NAMALWA (cell line): ENCODE measurements at regions not wholly inside any gene's neighbourhood (a gene's known extent, or its start where the extent isn't known, plus 50 kb on each side); places are given as distances from the start of the nearest gene placed in this dataset.
A peak's percentile ranks its signal among the peaks of the same experiment; 100 is the strongest.
"Not testable (repeated sequence)": the region's sequence is repeated elsewhere in the genome, so short reads cannot be mapped to it uniquely, and the experiment has no call there.

Experiments used
- DNase-seq: peaks from one replicate; pipeline ENCODE4 v3.0.0-alpha.2; 2015; ENCODE audit warnings: low spot score

- no peak for DNase-seq
These were observed 307.2 kb downstream of the HIVEP2 start for GRCh38 chr6:142637624-142638351.

DNA sequence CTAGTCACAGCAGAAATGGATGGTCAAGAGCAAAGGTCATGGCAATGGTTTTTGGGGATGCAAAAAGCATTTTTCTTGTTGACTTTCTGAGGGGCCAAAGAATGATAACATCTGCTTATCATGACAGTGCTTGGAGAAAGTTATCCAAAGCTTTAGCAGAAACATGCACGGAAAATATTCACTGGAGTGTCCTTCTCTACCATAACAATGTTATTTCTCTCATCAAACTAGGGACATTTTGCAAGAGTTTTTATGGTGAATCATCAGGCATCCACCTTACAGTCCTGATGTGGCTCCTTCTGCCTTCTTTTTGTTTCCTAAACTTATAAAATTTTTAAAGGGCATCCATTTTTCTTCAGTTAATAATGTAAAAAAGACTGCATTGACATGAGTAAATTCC lies 302.3 kb downstream of the HIVEP2 start:
- no peak for DNase-seq

- no peak for DNase-seq
These were observed 300.1 kb downstream of the HIVEP2 start for GRCh38 chr6:142644866-142645265.

DNA sequence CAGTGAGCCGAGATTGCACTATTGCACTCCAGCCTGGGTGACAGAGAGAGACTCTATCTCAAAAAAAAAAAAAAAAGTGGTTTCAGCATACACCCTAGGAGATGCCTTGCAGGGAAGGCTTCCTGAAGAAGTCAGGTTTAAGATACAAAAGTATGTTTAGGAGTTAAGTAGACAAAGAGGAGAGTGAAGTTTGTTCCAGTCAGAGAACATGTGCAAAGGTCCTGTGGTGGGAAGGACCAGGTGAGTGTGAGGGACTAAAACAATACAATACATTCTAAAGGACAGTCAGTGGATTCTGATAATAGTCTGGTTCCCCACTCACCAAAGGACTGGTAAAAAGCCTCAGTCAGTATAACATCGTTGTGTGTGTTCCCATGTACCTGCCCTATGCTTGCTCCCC lies 299.3 kb downstream of the HIVEP2 start:
- DNase-seq = no peak

DNA sequence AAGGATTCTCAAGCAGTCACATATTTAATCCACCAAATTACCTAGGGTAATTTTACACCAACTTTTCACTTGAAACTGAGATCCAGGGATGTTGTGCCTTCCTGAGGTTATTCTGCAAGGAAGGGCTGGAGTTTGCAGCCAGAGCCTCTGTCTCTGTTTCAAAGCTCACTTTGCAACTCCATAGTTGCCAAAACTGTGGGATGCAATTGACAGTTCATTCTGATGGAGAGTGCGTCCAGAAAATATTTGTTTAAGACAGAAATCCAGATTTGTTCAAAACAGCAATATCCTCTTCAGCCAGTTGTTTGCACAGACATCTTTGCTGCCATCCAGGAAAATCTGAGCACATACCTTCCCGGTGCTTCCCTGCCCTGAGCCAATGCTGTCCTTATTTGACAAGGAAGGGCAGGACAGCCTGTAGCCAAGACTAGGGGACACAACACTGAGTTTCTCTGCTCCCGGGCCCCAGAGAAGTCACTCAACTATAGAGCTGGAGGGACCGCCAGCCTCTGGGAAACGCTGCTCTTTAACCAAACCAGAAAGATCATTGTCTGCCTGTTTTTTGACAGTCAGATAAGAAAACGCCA lies 297.4 kb downstream of the HIVEP2 start:
- no peak for DNase-seq

GRCh38 chr6:142648036-142648451 lies 296.9 kb downstream of the HIVEP2 start:
- DNase-seq = no peak

DNA sequence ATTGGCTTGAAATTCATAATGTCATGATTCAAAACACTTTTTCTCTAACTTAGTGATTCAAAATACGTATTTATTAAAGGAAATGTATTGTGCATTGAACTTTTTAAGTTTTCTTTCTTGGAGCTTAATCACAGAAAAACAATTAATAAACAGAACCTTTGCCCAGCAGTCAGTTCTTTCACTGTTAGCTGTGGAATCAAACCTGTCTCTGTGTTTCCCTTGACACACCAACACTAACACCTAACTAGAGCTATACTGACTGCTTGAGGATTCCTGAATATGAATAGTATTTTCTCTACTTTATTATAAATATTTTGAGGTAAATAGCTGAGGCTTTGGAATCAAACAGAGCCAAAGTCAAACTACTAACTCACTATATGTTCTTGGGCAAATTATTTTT lies 296.4 kb downstream of the HIVEP2 start:
- no peak for DNase-seq

DNA sequence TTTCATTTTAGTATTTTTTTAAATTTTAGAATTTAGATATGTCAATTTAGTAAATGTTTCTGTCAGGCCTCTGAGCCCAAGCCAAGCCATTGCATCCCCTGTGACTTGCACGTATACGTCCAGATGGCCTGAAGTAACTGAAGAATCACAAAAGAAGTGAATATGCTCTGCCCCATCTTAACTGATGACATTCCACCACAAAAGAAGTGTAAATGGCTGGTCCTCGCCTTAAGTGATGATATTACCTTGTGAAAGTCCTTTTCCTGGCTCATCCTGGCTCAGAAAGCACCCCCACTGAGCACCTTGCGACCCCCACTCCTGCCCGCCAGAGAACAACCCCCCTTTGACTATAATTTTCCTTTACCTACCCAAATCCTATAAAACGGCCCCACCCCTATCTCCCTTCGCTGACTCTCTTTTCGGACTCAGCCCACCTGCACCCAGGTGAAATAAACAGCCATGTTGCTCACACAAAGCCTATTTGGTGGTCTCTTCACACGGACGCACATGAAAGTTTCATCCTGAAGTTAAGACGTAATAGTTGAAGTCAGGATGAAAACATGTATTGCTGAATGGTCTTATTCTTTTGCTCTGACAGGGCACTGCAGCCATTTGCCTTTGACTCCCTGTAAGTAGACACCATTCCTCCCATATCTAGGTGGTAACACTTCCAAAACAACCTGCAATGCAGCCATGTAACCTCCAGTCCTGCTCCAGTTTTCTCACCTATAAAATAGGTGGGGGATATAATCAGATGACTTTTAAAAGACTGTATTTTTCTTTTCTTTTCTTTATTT lies 295.3 kb downstream of the HIVEP2 start:
- DNase-seq = not testable (repeated sequence)

- no peak for DNase-seq
These were observed 293.6 kb downstream of the HIVEP2 start for GRCh38 chr6:142651384-142651783.

DNA sequence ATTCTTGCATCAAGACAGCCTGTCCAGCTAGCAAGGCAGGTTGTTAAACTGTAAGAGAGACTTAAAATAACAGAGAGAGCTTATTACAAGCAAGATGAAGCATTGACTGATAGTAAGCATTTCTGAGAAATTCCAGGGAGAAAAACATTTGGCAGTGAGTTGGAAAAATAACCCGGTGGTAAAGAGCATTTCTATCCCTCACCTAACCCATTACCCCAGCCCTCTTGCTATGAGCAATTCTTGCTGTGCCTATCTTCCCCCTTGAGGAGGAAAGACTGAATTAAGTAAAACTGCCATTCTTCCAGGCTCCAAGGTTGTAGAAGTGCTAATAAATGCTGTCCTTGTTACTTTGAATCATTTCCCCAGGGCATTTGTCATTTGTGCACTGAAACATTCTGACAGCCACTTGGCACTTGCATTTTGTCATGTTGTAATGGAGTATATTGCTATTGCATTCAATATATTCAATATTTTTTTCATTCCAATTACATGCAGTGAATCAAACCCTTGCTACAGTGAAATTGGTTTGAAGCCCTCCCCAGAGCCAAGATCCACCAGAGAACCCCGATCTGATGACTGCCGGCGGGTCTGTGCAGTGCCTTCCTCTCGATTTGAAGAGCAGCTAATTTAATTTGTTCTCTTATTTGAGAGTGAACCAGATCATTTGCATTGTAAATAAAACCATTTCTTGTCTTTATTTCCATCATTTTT lies 291.1 kb downstream of the HIVEP2 start:
- DNase-seq = no peak

DNA sequence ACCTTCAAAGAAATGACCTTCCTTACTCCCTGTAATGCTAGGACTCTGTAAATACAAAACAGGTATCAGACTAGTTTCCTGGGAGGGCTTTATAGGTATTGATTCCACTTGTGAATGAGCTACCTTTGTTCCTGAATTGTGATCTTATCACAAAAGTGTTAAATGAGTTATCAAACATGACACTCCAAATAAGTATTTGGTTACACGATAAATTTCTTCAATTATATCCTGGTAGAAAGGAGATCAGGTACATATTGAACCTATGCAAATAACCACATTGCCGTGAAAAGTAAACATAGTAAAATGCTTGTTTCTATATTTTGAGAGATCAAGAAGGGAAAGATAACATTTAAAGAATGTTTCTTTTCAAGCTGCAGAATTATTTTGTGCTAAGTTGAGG lies 285.3 kb downstream of the HIVEP2 start:
- DNase-seq = no peak

DNA sequence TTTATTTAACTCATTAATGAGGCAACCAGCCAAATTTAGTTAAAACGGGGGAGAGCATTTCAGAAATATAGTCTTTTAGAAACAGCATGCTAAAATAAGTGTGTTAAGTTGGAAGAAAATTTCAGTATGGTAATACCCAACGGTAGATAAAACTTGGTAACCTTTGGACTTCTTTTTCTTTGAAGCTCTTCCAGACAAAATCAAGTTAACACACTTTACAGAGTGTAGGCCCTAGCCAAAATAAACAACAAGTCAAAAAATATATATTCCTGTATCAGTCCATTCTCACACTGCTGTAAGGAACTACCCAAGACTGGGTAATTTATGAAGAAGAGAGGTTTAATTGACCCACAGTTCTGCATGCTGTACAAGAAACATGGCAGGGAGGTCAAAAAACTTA lies 279.6 kb downstream of the HIVEP2 start:
- no peak for DNase-seq

DNA sequence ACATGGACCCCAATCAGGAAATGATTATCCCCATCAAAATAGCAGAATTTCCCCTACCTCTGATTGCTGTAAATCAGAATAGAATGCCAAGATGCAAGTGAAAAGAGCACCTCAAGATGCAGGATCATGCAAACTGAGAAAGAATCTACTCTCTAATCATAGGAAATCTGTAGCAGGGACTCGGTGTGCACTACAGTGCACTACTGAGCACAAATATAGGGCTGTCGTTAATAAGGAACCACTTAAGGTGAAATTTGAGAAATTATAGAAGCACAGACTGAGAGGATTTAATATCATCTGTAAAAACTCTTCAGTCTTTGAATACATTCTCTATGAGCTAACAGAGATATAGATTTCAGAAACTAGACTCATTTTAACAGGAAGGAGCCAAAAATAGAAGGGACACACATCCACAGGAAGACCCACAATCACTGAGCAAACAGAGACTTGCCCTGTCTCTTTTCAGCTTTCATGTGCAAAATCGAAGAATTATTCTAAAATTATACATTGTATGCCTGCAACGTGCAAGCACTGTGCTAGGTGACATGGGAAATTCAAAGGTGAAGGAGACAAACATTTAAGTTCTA lies 278.3 kb downstream of the HIVEP2 start:
- DNase-seq = no peak

DNA sequence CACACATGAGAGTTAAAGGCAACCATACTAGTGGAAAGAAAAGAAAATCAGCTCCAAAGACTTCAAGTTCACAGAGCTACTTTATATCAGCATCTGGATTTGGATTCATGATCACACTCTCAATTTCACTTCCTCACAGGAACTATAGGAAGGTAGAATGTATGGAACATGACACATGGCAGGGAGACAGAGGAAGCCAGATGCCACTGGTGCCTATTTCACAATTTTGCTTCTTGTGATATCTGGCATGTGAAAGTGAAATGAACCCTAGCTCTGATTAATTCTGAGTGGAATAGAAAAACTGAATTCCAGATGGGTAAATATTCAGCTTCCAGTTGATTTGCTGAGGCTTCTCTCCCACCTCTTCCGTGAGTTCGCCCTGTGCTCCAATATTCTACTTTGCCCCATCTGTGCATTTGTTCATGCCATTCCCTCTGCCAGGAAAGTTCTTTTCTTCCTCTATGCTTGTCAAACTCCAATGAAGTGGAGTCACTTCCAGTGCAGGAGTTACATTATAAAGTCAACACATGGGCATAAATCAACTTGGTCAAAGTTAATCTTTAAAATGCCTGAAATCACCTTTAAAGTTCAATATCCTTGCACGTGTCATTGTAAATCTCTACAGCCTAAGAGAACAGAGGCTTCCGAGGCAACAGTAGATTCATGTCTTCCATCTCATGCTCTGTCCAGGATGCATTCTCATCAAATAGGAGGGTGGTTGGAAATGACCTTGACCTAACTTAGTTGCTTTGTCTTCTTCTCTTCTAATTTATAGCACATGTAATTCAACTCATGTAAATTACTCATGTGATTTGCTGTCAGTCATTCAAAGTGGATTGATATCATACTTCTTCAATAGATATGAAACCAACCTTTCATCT lies 275.3 kb downstream of the HIVEP2 start:
- DNase-seq = no peak

- DNase-seq = peak; percentile 77
These were observed 273.2 kb downstream of the HIVEP2 start for GRCh38 chr6:142671791-142672190.

DNA sequence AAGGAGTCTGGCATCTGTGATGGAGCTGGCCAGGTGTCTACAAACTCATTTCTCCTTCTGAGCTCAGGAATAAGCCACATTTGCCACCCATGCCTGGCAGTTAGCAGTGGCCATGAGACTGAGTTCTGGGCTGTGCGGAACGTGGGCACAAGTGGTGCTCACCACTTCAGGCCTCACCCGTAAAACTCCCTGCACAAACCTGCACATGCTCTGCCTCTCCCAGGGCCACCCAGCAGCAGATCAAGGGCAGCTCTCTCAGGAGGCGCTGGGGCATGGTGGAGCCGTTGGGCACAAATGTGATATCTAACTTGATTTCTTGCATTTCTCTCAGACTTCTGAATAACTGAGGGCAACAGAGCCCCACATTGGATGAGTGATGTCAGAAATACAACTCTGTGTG lies 269.5 kb downstream of the HIVEP2 start:
- DNase-seq = no peak

DNA sequence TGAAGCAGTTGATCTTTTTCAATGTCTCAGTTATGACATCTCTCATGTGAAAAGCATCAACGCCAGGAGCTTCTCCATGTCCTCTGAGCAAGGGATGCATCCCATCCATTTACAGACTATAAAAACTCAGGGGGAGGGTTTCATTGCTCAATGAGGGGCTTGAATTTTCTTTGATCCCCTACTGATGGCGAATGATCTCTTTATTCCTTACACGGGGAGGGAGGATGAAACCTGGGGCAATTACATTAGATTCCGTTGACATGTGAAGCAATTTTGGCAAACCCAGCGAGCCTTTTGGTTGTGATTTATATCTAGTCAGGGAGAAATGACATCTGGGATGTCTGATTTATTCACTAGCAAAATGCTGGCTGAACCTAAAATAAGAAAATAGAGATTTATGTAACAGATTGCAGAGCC lies 268.9 kb downstream of the HIVEP2 start:
- DNase-seq = no peak

DNA sequence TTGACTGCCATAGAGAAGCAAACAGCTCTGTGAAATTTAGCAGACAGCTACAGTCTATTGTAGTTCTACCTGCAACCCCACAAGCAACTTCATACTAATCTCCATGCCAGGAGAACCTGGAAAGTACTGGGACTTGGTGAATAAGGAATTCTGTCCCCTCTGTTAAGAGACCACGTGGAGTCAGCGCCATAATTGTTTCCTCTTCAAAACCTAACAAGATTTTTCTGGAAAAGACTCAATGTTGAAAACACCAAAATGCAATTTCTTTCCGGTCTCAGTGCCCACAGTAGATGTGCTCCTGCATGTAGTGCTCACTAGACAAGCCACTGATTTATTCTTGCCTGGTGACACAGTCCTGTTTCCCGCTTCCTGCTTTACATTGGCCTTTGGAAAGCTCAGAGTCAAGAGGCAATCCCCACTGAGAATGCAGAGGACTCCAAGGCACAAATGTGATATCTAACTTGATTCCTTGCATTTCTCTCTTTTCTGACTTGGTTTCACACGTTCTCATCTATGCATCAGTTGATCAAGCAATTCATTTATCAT lies 268.3 kb downstream of the HIVEP2 start:
- DNase-seq = no peak

DNA sequence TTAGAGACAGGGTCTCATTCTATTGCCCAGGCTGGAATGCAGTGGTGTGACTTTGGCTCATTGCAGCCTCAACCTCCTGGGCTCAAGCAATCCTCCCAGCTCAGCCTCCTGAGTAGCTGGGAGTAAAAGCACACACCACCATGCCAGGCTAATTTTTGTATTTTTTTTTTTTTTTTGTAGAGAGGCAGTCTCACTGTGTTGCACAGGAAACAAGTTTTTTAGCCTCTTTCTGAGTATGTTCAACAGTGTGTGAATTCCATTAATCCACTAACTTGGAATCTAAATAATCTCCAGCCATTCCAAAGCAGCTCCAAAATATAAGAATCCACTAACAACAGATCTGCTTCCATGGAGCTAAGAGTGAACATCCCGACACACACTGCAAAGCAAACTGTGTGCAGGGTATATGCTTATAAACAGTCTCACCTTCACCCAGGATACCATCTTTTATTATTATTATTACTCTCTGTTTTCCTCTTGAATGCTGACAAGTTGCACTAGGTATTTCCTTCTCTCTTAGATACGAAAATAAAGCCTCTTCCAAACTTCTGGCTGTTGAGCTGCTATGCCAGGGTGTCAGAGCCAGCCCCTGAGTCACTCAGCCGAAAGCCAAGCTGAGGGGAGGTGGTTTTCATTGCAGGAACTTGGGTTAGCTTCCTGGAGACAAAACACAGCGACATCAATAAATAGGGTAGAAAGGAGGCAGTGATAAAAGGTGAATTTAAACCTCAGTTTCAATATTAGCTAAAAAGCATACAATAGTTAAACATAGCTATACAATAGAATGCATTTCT lies 264.9 kb downstream of the HIVEP2 start:
- no peak for DNase-seq

DNA sequence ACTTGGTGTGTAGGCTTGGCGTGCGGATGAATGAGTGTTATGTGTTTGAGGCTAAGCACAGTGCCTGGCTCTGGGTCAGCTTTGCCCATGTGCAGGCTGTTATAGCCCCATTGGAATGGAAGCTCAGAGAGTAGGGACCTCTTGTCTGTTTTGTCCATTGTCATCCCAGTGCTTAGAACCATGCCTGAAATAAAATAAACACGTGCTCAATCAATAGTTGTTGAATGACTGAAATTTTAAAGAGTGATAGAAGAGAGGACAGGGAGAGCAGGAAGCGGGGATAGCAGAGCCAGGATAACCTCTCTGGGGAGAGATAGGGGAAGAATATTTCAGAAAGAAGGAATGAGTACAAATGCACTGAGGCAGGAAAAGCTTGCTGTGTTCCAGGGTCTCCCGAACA lies 263.9 kb downstream of the HIVEP2 start:
- DNase-seq = no peak
